ENCODE measurements at regions not wholly inside any gene's neighbourhood (a gene's known extent, or its start where the extent isn't known, plus 50 kb on each side); places are given as distances from the start of the nearest gene placed in this dataset.

- Histone ChIP-seq H3K9me3 (ENCODE audit: control insufficient read depth, insufficient read depth, low read length) (peaks cover 6% of the 10 kb centered on the region; the same call in 1 of the 2 replicates), H3K4me2 (ENCODE audit: low read depth, low read length) (no peak overlapping the region), H3K14ac (replicated peaks; ENCODE audit: low read depth, low read length) (no peak overlapping the region), H3K36me3 (ENCODE audit: control insufficient read depth, insufficient read depth, low read length) (no peaks in the 10 kb centered on the region), H3K4ac (ENCODE audit: low read depth, low read length) (no peak overlapping the region), H3K4me3 (ENCODE audit: insufficient read depth, low read depth, low read length) (no peak overlapping the region), H3K27me3 (ENCODE audit: control insufficient read depth, insufficient read depth, low read length) (no peaks in the 10 kb centered on the region), H4K8ac (ENCODE audit: low read depth in 2 of 2, low read length in 2 of 2) (no peak overlapping the region), H4K91ac (ENCODE audit: insufficient read depth, low read depth, low read length) (no peak overlapping the region), H2BK20ac (ENCODE audit: low read depth, low read length) (no peak overlapping the region), H3K4me1 (ENCODE audit: control insufficient read depth, insufficient read depth, low read length) (no peaks in the 10 kb centered on the region), H2BK5ac (ENCODE audit: low read depth, low read length, poor library complexity, severe bottlenecking) (no peak overlapping the region), H2AFZ (replicated peaks; ENCODE audit: low read length, poor library complexity) (no peak overlapping the region), H3K18ac (ENCODE audit: low read depth, low read length) (no peak overlapping the region), H3K9ac (ENCODE audit: low read depth, low read length) (no peak overlapping the region), H2BK120ac (ENCODE audit: low read depth, low read length) (no peak overlapping the region), H3K9me1 (ENCODE audit: insufficient read depth, low read length) (no peaks in the 10 kb centered on the region), H4K20me1 (ENCODE audit: insufficient read depth, low read length) (no peaks in the 10 kb centered on the region), H3K79me1 (ENCODE audit: low read depth in 1 of 2, low read length in 2 of 2) (no peaks in the 10 kb centered on the region), H3K23ac (ENCODE audit: low read depth, low read length) (no peak overlapping the region), H2AK9ac (replicated peaks; ENCODE audit: low read depth, low read length, poor library complexity) (no peak overlapping the region), H2BK15ac (ENCODE audit: low read depth, low read length) (no peak overlapping the region), H3K27ac (ENCODE audit: insufficient read depth, low read length) (no peak overlapping the region), H4K5ac (ENCODE audit: low read depth, low read length) (no peak overlapping the region), H3K56ac (ENCODE audit: extremely low read depth, insufficient read depth, low read length) (no peak overlapping the region), H2AK5ac (ENCODE audit: low read depth, low read length) (no peak overlapping the region)
- peak; percentile 71 for TF ChIP-seq MAFK (IDR thresholded peaks at IDR 0.05; ENCODE audit: low read depth, low read length)
- no peak for TF ChIP-seq POLR2A (IDR thresholded peaks at IDR 0.05; ENCODE audit: low read depth, low read length)
- ATAC-seq (ENCODE audit: low read depth): no peak
- ChIA-PET POLR2A (ENCODE audit: unreplicated experiment) (no interaction called here), CTCF (no interaction called here)
- intact Hi-C loops (cut with micrococcal nuclease) (no loop called here), in situ Hi-C loops (cut with MboI; ENCODE audit: low sequenced_read_pairs) (no loop called here), dilution Hi-C loops (cut with HindIII; ENCODE audit: low sequenced_read_pairs, unreplicated experiment) (no loop called here)
- no TSS peak for BruUV-seq (replicated peaks)
- no peak for DNase-seq
Observed at GRCh38 chr10:8590518-8590917, 536.0 kb downstream of the GATA3 start.

Measured in IMR-90 (cell line).